HG03342 (cell line): ENCODE measurements at regions not wholly inside any gene's neighbourhood (a gene's known extent, or its start where the extent isn't known, plus 50 kb on each side); places are given as distances from the start of the nearest gene placed in this dataset.
"Not testable (repeated sequence)": the region's sequence is repeated elsewhere in the genome, so short reads cannot be mapped to it uniquely, and the experiment has no call there.

Source experiments
- ATAC-seq: cut with Tn5 transposase; IDR thresholded peaks from one replicate; pipeline ENCODE4 v1.9.1; 2021; ENCODE audit warnings: mild to moderate bottlenecking, moderate library complexity; ENCODE audit not compliant: unreplicated experiment

- not testable (repeated sequence) for ATAC-seq
Observed at GRCh38 chr1:200254602-200255001, 155.2 kb downstream of the ZNF281 start.

DNA sequence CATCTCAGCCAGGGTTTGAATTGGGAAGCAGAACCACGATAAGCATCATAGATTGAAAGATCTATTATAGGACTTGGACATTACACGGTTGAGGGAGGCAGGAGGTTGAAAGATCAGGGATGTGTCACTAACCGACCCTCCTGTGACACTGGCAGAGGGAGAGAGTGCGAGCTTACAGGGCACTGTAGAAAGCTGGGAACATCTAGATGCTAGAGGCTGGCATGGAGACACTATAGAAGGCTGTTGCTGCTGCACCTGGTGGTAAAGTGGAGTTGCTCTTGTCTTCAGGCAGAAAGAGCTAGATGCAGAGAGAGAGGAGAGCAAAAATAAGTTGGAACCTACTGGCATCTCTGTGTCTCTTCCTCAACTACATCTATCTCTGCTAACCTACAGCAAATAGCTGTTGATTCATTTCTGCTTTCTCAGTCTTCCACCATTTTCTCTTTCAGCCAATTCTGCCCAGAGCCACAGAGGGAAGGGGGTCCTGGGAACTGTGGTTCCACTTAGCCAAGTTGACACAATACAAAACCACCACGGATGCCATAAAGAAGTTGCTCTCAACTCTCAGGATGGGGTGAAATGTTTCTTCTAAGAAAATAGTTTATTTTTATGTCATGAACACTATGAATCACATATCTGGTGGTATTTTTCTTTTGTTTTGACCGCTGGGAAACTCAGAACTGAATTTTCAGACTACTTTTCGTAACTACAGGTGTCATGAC, 155.9 kb downstream of the ZNF281 start:
- ATAC-seq = no peak

- ATAC-seq = no peak
Observed at GRCh38 chr1:200252531-200252930, 157.3 kb downstream of the ZNF281 start.

- no peak for ATAC-seq
Observed at GRCh38 chr1:200250469-200250868, 159.4 kb downstream of the ZNF281 start.

DNA sequence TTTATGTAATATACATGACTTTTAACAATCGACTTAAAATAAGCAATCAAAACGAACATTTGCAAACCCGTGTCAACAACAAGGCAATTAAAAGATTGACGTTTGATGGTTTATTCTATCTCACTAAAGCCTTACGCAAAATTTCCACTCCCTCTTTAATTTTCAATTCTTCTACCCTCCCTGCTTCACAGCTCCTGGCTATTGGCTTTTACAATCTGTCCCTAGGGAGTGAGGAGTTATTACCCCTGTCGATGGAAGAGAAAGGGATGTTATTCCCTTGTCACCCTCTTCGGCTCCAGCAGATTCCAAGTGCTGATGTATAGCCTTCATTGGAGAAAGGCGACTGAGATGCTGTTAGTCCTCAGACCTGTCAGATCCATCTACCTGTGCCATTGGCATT, 161.3 kb downstream of the ZNF281 start:
- ATAC-seq = no peak

GRCh38 chr1:200247518-200247917, 162.3 kb downstream of the ZNF281 start:
- no peak for ATAC-seq

GRCh38 chr1:200245473-200245872, 164.4 kb downstream of the ZNF281 start:
- no peak for ATAC-seq

DNA sequence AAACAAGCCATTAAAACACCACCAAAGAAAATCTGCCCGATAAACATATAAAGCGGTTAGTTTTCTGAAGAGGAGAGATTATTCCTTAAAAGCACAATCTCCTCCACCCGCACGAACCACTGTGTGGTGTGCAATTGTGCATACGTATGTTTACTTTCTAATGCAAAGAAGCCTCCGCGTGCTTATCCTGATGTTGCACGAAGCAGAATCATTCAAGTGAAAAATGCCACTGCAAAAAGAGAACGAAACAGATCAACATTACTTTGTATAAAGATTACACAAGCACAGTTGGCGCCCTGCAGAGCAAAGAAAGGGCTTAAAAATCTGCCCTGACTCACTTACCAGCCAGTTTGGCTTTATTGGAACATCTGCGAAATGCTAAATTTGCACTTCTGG, 166.8 kb downstream of the ZNF281 start:
- ATAC-seq = no peak

- no peak for ATAC-seq
Observed at GRCh38 chr1:200242110-200243041, 167.5 kb downstream of the ZNF281 start.

- no peak for ATAC-seq
Observed at GRCh38 chr1:200240656-200241055, 169.2 kb downstream of the ZNF281 start.

GRCh38 chr1:200238311-200238710, 171.5 kb downstream of the ZNF281 start:
- no peak for ATAC-seq

DNA sequence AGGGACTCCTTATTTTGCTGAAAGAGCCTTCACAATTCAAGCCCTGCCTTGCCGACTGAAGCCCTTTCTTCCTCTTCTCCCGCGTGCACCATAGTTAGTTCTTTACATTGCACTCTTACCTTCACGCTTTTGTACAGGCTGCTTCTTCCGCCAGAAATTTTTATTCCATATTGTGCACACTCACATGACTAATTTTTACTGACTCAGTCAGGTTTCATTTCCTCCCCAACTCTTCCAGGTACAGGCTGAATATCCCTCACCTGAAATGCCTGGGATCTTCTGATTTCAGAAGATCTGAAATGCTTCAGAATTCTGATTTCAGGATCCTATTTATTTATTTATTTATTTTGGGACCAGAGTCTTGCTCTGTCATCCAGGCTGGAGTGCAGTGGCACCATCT, 172.8 kb downstream of the ZNF281 start:
- no peak for ATAC-seq

- ATAC-seq = no peak
Observed at GRCh38 chr1:200234938-200235337, 174.9 kb downstream of the ZNF281 start.

DNA sequence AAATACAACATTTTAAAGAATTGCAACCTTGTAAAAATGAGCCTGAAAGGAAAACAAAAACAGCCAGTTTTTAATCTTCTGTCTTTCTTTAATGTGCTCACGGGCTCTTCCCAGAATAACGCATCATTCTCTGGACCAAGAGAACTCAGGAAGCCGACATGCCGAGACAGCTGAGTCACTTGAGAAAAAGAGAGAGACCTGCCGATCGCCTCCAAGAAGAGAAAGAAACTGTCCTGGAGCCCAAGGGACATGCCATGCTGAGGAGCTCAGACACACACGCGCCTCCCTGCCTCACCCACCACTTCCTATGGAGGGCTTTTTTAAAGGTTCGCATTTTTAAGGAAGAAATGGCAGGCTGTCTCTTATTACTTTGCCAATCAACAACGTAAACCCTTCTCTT, 176.4 kb downstream of the ZNF281 start:
- ATAC-seq = no peak

GRCh38 chr1:200231787-200232231, 178.0 kb downstream of the ZNF281 start:
- no peak for ATAC-seq

DNA sequence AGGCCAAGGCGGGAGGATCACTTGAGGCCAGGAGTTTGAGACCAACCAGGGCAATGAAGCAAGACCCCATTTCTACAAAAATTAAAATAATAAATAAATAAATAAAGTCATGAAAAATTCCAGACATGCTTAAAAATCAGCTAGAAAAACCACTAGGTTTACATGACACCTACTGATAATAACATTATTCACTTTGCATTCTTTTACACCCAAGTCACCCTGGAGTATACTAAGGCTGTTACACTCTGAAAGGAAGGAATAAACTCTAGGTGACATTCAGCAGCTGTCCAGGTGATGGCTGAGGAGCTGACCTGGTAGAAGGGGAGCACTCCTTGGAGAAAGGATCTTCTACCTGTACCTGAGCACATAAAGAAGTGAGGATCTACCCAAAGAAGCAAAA, 179.2 kb downstream of the ZNF281 start:
- no peak for ATAC-seq

- ATAC-seq = no peak
Observed at GRCh38 chr1:200228486-200228885, 181.3 kb downstream of the ZNF281 start.

DNA sequence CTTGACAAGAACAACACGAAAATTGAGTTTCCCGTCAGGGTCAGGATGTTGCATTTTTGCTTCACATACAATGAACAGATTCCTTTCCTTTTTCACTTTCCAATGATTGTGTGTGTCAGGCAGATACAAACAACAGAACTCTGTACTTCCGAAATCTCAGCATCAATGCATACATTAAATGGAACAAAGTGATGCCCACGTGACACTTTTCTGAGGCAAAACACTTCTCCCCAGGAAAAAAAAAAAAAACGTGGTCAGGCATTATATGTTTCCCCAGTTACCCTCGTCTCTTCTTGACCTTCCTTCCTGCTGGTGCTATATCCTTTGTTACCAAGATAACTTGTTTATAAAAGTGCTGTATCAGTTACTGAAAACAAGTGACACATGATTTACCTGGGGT, 181.8 kb downstream of the ZNF281 start:
- no peak for ATAC-seq
